LNCaP clone FGC (cell line): ENCODE measurements at regions not wholly inside any gene's neighbourhood (a gene's known extent, or its start where the extent isn't known, plus 50 kb on each side); places are given as distances from the start of the nearest gene placed in this dataset.

ENCODE experiments used
- DNase-seq: peaks from one replicate; pipeline ENCODE4 v3.0.0-alpha.2; 2011; ENCODE audit warnings: low read depth
- H3K4me3 ChIP-seq: 2 replicates; pipeline ENCODE4 v1.5.1; 2011; ENCODE audit warnings: mild to moderate bottlenecking, low read depth, low read length, control low read depth
- CTCF ChIP-seq: IDR thresholded peaks from 2 replicates; pipeline ENCODE4 v1.5.1; 2012; ENCODE audit warnings: mild to moderate bottlenecking; ENCODE audit not compliant: control insufficient read depth, insufficient read depth; ENCODE audit errors: extremely low read depth

GRCh38 chr10:10508211-10508610, 509.5 kb upstream of the CELF2 start:
- no peak for DNase-seq

GRCh38 chr10:10510179-10510578, 507.5 kb upstream of the CELF2 start:
- no peak for TF ChIP-seq CTCF
- no peak overlapping the region for H3K4me3 ChIP-seq
- no peak for DNase-seq

More at GRCh38 chr10:10508211-10508610, 509.5 kb upstream of the CELF2 start:
- TF ChIP-seq CTCF, result no peak
- H3K4me3 ChIP-seq, result no peak overlapping the region

GRCh38 chr10:10513067-10513466, 504.6 kb upstream of the CELF2 start:
- no peak overlapping the region for H3K4me3 ChIP-seq
- no peak for DNase-seq
- no peak for TF ChIP-seq CTCF

GRCh38 chr10:10513898-10514297, 503.8 kb upstream of the CELF2 start:
- H3K4me3 ChIP-seq, result no peak overlapping the region
- DNase-seq, result no peak
- no peak for TF ChIP-seq CTCF

GRCh38 chr10:10514797-10515196, 502.9 kb upstream of the CELF2 start:
- TF ChIP-seq CTCF, result no peak
- no peak for DNase-seq
- no peak overlapping the region for H3K4me3 ChIP-seq

GRCh38 chr10:10515479-10516204, 502.0 kb upstream of the CELF2 start:
- no peak for DNase-seq
- no peak overlapping the region for H3K4me3 ChIP-seq
- TF ChIP-seq CTCF, result no peak
